OCI-LY7 (cell line): ENCODE measurements at regions not wholly inside any gene's neighbourhood (a gene's known extent, or its start where the extent isn't known, plus 50 kb on each side); places are given as distances from the start of the nearest gene placed in this dataset.

ENCODE experiments used
- BruUV-seq: library from RNA; stranded (reverse); fragments of 400-500 nt; replicated peaks from 2 replicates; lab custom pipeline; 2021; lab: Mats Ljungman, UMichigan
- CTCF ChIA-PET: fragments of 300-600 bp; sonication (Branson Sonifier 250); formaldehyde crosslinking; loops from one replicate; lab custom pipeline; 2022; ENCODE audit warnings: antibody characterized with exemption; ENCODE audit not compliant: unreplicated experiment; lab: Charles Lee
- POLR2A ChIA-PET: fragments of 300-600 bp; sonication (Branson Sonifier 250); formaldehyde crosslinking; loops from one replicate; lab custom pipeline; 2022; ENCODE audit warnings: antibody characterized with exemption; lab: Charles Lee
- DNase-seq: peaks from one replicate; pipeline ENCODE4 v3.0.0-alpha.2; 2015; ENCODE audit warnings: low spot score
- H2AFZ ChIP-seq: fragments of 200-600 bp; sonication (generic), shearing (Covaris generic); 2 replicates; pipeline ENCODE4 v1.6.1; 2014; ENCODE audit warnings: mild to moderate bottlenecking, antibody characterized with exemption, low read length, moderate library complexity
- H3K27ac ChIP-seq: fragments of 200-600 bp; sonication (generic); 2 replicates; pipeline ENCODE4 v1.5.1; 2014; ENCODE audit warnings: mixed run types, low read depth, mild to moderate bottlenecking, moderate library complexity, low read length, inconsistent platforms; ENCODE audit not compliant: poor library complexity, severe bottlenecking
- H3K36me3 ChIP-seq: fragments of 200-600 bp; sonication (generic); 2 replicates; pipeline ENCODE4 v1.6.1; 2014; ENCODE audit warnings: mild to moderate bottlenecking, antibody characterized with exemption, low read length, moderate library complexity, mixed read lengths; ENCODE audit not compliant: insufficient read depth
- H3K4me1 ChIP-seq: fragments of 200-600 bp; sonication (generic); 2 replicates; pipeline ENCODE4 v1.5.1; 2014; ENCODE audit warnings: mild to moderate bottlenecking, low read length; ENCODE audit not compliant: insufficient read depth, poor library complexity, severe bottlenecking
- H3K4me2 ChIP-seq: fragments of 200-600 bp; sonication (generic); 2 replicates; pipeline ENCODE4 v1.6.1; 2014; ENCODE audit warnings: mild to moderate bottlenecking, low read length
- H3K4me3 ChIP-seq: fragments of 200-600 bp; sonication (generic); 2 replicates; pipeline ENCODE4 v1.5.1; 2014; ENCODE audit warnings: mild to moderate bottlenecking, low read depth, low read length; ENCODE audit not compliant: poor library complexity, severe bottlenecking
- H3K79me2 ChIP-seq: fragments of 200-600 bp; sonication (generic); 2 replicates; pipeline ENCODE4 v1.6.1; 2016; ENCODE audit warnings: low read depth, mild to moderate bottlenecking, low read length, moderate library complexity, mixed read lengths; ENCODE audit not compliant: insufficient read depth
- H3K9me2 ChIP-seq: fragments of 200-600 bp; sonication (generic); 2 replicates; pipeline ENCODE4 v1.6.1; 2016; ENCODE audit warnings: mild to moderate bottlenecking, low read length, mixed read lengths; ENCODE audit not compliant: insufficient read depth
- H3K9me3 ChIP-seq: fragments of 200-600 bp; sonication (generic); 2 replicates; pipeline ENCODE4 v1.6.1; 2014; ENCODE audit warnings: mild to moderate bottlenecking, mixed run types, low read length, mixed read lengths
- H4K20me1 ChIP-seq: fragments of 200-600 bp; sonication (generic); 2 replicates; pipeline ENCODE4 v1.6.1; 2014; ENCODE audit warnings: mild to moderate bottlenecking, antibody characterized with exemption, low read length, moderate library complexity, mixed read lengths; ENCODE audit not compliant: insufficient read depth
- CTCF ChIP-seq: fragments of 200-600 bp; sonication (generic); conservative IDR thresholded peaks from 2 replicates; pipeline ENCODE4 v1.5.1; 2014; ENCODE audit warnings: mild to moderate bottlenecking, antibody characterized with exemption, low read length, moderate library complexity, mixed read lengths
- EZH2phosphoT487 ChIP-seq: fragments of 200-600 bp; sonication (generic); IDR thresholded peaks from 2 replicates; pipeline ENCODE4 v1.6.1; 2018; ENCODE audit warnings: low read depth, borderline replicate concordance, mild to moderate bottlenecking, mixed run types, antibody characterized with exemption, low read length, moderate library complexity, mixed read lengths
- intact Hi-C: fragments of 100-400 bp; cut with micrococcal nuclease; formaldehyde crosslinking; loops from one replicate; pipeline ENCODE4 v1.10.0; 2022; ENCODE audit not compliant: unreplicated experiment

DNA sequence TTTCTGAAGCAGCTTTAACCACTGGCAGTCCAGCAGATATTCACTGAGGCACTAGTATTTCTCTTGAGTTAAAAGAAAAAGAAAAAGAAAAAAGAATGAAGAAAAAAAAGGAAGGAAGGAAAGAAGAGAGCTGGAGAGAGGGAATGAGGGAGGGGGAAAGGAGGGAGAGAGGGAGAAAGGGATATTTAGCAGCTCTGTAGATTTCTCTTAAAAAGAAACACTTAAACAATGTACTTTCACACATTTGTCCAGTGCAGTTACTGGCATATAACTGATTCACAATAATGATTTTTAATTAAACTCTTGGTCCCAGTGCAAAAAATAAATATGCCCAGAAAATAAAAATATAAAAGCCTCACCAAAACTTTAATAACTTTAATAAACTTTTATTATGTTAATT lies 386.4 kb downstream of the KCNJ2 start:
- Histone ChIP-seq H3K9me3 (no peaks in the 10 kb centered on the region), H4K20me1 (no peaks in the 10 kb centered on the region), H3K4me3 (no peak overlapping the region), H3K27ac (no peak overlapping the region), H3K4me1 (no peaks in the 10 kb centered on the region), H3K4me2 (no peak overlapping the region), H3K36me3 (no peaks in the 10 kb centered on the region), H3K79me2 (no peaks in the 10 kb centered on the region), H3K9me2 (no peaks in the 10 kb centered on the region), H2AFZ (no peak overlapping the region)
- CTCF ChIA-PET, result no interaction called here
- BruUV-seq, result no TSS peak
- intact Hi-C loops, result no loop called here
- DNase-seq, result no peak
- POLR2A ChIA-PET, result interaction anchor here (1.6 kb wide), 1 partner anchor 1023 kb away, joined by 3 read pairs; no protein-coding TSS in a partner anchor
- TF ChIP-seq CTCF, result no peak
- TF ChIP-seq EZH2phosphoT487, result no peak

DNA sequence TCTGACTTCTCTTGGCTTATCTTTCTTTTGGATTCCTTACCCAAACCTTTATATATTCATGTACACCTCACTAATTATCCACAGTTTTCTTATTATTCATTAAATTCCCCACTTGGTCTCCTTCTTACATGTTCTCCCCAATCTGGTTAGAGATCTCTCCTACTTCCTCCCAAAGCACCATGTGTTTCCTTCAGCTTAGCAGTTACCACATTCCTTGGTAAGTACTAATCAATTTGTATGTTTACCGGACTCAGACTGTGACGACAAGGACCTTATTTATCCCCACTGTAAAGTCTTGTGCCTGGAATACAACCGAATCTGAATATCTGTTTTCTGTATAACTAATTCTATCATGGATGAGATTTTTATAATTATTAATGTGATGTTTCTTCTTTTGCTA lies 389.5 kb downstream of the KCNJ2 start:
- no peak overlapping the region for H3K27ac ChIP-seq
- H3K4me3 ChIP-seq, result no peak overlapping the region
- H3K4me2 ChIP-seq, result no peak overlapping the region
- no peaks in the 10 kb centered on the region for H3K9me2 ChIP-seq
- intact Hi-C loops, result no loop called here
- no peak overlapping the region for H2AFZ ChIP-seq
- DNase-seq, result no peak
- ChIA-PET POLR2A (no interaction called here), CTCF (no interaction called here)
- no TSS peak for BruUV-seq
- TF ChIP-seq CTCF (no peak), EZH2phosphoT487 (no peak)
- H3K9me3 ChIP-seq, result no peaks in the 10 kb centered on the region
- no peaks in the 10 kb centered on the region for H3K79me2 ChIP-seq
- H4K20me1 ChIP-seq, result no peaks in the 10 kb centered on the region
- H3K36me3 ChIP-seq, result no peaks in the 10 kb centered on the region
- no peaks in the 10 kb centered on the region for H3K4me1 ChIP-seq

DNA sequence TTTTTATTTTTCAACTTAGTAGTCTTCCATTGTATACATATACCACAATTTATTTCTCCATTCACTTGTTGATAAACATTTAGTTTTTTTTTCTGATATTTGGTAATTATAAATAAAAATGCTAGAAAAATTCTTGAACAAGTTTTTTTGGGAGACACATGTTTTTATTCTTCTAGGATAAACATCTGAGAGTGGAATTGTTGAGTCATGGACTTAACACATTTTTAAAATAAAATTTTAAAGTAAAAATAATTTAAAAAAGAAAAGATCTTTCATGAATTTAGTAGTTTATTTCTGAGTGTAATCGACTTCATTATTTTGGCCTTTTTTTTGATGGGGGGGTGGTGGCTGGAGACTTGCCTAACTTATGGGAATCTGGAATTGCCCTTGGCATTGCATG lies 391.1 kb downstream of the KCNJ2 start:
- Histone ChIP-seq H3K27ac (no peak overlapping the region), H3K4me2 (no peak overlapping the region), H3K36me3 (no peaks in the 10 kb centered on the region), H3K4me3 (no peak overlapping the region), H3K4me1 (no peaks in the 10 kb centered on the region), H2AFZ (no peak overlapping the region), H3K79me2 (no peaks in the 10 kb centered on the region), H3K9me2 (no peaks in the 10 kb centered on the region), H3K9me3 (no peaks in the 10 kb centered on the region), H4K20me1 (no peaks in the 10 kb centered on the region)
- no TSS peak for BruUV-seq
- intact Hi-C loops, result no loop called here
- POLR2A ChIA-PET, result interaction anchor here (0.7 kb wide), 1 partner anchor 248 kb away, joined by 5 read pairs; no protein-coding TSS in a partner anchor
- DNase-seq, result no peak
- CTCF ChIA-PET, result interaction anchor here (0.6 kb wide), 2 partner anchors 235 to 1457 kb away, joined by 3 to 6 read pairs; no protein-coding TSS in a partner anchor
- no peak for TF ChIP-seq EZH2phosphoT487
- TF ChIP-seq CTCF, result no peak
